Limb (tissue), 2 donors: ENCODE measurements at regions not wholly inside any gene's neighbourhood (a gene's known extent, or its start where the extent isn't known, plus 50 kb on each side); places are given as distances from the start of the nearest gene placed in this dataset.
"Not testable (repeated sequence)": the region's sequence is repeated elsewhere in the genome, so short reads cannot be mapped to it uniquely, and the experiment has no call there.

ENCODE experiments used
- DNase-seq, 2 donors: peaks; one replicate each; pipeline ENCODE4 v3.0.0-alpha.2; 2016; ENCODE audit errors: extremely low spot score in 2 of 2

DNA sequence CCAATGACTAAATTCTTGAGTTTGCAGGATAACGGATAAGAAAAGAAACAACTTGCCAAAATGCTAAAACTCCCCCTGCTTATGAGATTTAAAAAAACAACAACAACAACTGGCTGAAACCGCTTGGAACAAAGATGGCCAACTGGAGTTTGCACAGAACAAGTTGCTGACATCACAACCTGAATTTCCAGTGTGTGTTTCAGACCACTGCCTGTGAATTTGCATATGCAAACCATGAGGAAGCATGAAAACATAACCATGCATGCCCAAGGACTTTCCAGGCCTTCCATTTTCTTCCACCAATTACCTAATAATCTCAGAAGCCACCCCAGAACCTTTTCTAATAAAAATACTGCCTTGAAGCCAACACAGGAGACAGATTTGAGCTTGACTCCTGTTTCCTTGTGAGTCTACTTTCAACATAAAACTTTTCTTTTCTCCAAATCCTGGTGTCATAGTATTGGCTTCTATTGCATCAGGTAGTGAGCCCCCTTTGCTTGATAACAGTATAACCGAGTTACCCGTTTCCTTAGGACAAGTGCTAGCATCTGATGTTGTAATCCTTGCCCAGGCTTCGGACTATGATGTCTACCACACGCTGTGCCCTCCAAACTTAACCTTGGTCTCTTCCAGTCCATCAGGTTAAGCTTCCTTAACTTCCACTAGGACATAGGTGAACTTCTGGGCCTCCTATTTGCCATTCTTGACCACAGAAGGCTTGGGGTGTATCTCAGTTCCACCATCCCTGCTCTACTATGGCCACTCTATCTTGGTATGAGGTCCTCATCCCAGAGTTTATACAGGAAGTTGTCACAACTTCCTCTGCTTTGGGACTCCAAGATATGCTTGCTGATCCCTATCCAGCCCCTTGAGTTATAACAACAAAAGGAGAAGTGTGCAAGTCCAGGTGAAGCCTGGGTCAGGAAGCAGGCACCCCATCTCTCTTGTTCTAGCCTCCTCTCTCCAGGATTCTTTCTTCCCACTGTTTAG lies 385.5 kb upstream of the INTU start:
- DNase-seq = no peak

DNA sequence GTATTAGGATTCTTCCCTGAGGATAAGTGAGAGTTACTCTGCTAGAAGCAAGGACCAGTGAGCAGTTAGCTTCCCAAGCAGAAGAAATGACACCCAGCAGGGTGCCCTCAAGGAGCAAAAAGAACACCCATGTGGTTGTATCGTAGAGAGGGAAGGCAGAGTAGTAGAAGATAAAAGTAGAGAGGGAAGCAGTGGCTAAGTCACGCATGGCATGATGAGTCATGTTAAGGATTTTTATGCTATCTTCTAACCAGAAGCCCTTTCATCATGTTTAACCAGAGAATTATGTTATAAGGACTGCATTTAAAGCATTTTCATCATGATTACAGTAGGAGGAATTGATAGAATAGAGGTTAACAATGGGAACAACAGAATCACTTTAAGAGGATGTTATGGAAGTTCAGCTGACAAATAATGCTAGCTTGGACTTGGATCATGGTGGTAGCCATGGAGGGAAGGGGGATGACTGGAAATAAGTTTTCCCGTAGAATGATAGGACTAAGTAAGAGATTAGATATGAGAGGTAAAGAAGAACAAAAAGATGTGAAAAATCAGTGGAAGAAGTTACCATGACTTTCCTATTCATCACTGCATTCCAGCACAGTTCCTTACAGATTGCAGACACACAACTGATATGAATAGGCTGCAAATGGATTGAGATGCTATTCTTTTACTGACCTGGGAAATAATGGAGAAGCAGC lies 383.5 kb upstream of the INTU start:
- no peak for DNase-seq

DNA sequence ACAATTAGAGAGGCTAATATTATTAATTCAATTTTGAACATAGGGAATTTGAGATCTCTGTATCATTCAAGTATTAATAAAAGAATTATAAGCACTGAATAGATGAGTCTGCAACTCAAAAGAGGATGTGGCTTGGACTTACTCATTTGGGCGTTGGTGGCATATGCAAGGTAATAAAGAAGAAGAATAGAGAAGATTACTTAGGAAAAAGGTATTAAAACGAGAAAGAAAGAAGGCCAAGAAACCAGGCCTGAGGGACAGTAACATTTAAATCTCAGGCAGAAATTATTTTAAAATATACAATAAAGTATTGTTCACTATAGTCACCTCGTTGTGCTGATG lies 383.0 kb upstream of the INTU start:
- no peak for DNase-seq

DNA sequence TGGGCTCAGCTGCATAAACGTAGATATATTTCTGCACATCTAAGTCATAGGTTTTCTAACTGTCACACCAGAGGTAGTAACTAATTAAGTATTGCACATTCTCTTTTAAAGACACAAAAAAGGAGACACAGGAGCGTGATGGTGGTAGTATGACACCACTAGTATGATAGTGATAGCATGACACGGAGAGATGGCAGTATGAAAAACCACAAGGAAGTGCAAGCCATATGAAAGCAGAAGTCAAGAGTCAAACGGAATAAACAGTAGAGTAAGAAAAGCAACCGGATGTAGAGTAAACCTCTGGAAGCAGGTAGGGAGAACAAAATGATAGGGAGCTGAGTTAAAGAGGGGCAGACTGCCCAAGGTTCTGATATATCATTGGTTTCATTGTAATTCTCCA lies 382.2 kb upstream of the INTU start:
- DNase-seq = no peak

DNA sequence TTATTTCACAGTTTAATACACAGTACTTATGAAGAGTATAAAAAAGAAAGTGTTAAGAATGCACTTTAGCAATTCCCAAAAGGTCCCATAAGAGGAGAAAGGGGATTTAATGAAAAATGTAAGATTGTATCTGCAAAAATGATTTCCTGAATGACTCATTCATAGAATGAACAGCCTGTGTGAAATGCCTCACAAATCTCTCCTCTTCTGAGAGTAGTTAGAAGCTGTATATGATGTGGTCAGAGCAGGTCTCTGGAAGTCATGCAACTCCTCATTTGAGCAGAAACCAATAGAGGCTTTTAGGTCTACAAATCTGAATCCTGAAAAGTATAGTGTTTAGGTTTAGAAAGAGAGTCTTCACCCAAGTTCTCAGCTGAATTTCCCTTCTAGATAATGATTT lies 381.3 kb upstream of the INTU start:
- no peak for DNase-seq

DNA sequence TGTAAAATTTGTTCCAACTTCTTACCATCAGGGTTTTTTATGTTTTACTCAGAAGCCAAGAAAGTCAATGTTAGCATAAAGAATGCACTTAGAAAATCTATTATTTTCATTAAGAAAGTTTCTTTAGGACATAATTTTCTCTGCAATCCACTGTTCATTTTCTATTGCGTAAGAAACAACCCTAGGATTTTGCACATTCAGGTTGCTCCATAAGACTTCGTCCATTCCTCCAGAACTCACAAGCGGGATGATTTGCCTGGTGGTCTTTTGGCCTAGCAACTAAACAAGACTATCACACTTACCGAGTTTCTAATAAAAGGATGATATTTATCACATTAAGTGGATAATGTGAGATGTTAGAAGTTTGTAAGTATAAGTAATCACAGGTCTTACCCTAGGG lies 376.3 kb upstream of the INTU start:
- DNase-seq = no peak

DNA sequence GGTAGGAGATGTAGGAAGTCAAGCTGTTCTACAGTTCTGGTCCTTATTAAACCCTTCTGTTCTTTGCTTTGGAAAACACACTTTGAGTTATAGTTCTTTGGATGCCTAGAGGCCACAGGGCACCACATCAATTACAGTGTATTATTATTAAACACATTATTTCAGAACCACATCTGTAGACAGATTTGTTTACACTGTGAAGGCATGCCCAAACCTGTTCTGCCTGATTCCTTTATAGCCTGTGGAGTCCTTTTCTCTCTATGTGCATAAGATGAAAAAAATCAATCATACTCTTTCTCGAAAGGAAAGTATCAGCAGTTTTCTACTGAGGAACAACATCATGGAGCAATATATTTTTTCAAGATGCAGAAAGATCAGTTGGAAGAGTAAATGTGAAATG lies 371.3 kb upstream of the INTU start:
- peak in 1 of 2 donors; percentile 16 for DNase-seq

DNA sequence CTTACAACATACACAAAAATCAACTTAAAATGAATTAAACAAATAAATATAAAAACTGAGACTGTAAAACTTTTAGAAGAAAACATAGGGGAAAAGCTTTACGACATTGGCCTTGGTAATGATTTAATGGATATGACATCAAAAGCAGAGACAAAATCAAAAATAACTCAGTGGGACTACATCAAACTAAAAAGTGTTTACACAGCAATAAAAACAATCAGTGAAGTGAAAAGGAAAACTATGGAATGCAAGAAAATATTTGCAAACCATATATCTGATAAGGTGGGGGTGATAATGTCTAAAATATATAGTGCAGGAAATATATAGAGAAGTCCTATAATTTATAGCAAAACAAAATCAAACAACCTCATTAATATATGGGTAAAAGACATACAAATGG lies 364.4 kb upstream of the INTU start:
- no peak for DNase-seq

DNA sequence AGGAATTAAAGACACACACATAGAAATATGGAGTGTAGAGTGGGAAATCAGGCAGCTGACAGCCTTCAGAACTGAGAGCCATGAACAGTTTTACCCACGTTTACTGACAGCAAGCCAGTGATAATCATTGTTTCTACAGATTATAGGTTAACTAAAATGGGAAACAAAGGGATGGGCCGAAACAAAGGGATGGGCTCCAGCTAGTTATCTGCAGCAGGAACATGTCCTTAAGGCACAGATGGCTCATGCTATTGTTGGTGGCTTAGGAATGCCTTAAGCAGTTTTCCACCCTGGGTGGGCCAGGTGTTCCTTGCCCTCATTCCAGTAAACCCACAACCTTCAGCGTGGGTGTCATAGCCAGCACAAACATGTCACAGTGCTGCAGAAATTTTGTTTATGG lies 355.7 kb upstream of the INTU start:
- DNase-seq = not testable (repeated sequence)

DNA sequence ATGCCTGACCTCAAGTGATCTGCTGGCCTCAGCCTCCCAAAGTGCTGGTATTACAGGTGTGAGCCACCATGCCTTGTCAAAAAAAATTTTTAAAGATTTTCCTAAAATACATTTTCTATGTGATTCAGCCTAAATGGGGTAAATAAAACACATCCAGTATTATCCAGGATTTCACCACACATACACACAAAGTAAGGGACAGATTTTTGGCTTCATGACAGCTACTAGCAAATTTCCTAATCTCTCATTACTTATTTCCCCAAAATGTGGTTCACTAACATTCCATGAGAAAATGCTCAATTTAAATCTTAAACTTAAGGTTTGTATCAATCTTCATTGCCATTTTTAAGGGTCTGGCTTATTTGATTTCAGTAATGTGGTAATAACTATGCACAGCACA lies 348.5 kb upstream of the INTU start:
- DNase-seq = no peak

DNA sequence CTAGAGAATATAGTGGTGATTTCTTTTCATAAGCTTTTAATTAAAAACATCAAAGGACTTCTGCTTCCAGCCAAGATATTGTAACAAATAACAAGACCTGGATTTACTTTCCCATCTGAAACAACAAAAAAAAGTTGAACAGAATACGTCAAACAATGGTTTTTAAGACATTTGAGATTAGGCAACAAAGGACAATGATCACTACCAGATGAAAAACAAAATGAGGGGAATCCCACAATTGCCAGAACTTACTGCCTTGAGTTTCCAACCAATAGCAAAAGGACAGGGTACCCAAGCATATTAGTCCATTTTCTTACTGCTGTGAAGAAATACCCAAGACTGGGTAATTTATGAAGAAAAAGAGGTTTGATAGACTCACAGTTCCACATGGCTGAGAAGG lies 341.4 kb upstream of the INTU start:
- DNase-seq = no peak

DNA sequence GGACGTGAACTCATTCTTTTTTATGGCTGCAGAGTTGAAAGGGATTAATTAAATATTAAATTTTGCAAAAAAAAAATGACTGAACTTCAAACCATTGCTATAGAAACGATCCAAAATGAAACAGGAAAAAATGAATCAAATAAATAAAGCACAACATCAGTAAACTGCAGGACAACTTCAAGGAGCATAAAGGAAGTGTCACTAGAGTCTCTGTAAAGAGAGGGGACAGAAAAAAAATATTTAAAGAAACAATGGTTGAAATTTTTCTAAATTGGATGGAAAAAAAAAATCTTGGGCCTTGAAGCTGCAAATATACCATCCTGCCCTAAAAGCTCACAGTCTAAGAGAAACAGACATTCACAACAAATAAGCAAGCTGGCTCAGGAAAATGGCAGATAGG lies 339.3 kb upstream of the INTU start:
- DNase-seq = no peak

DNA sequence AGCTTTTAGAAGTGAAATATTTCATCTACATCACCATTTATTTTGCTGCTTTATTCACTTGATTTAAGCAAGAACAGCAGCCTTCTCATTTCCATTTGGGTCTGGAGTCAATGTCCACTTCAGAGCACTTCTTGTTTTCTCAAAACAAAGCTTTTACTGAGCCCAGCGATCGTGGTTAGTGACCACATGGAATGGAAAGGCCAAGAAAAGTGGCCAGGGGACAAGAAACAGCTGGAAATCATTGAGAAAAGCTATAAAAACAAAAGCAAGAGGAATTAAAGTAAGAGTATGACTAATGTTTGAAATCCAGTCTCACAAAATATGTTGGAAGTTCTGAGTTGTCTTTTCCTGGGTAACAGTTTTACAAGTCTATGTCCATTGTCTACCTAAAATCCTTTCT lies 328.4 kb upstream of the INTU start:
- no peak for DNase-seq

DNA sequence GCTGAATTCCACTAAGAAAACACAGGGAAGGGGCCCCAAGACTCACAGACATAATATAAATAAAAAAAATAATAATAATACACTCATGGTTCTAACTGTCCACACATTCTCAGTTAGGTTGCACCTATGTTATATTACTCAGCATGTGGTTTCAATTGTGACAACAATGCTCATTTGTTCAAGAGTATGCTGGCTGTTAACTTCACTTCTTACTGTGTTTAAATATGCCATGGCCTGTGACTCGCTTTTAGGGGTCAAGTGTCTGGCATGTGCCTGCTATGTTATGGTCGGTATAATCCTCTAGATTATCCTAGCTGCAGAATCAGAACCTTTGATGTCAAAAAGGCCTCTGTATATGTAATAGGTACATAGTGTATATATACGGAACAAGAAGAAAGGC lies 324.8 kb upstream of the INTU start:
- DNase-seq = no peak

DNA sequence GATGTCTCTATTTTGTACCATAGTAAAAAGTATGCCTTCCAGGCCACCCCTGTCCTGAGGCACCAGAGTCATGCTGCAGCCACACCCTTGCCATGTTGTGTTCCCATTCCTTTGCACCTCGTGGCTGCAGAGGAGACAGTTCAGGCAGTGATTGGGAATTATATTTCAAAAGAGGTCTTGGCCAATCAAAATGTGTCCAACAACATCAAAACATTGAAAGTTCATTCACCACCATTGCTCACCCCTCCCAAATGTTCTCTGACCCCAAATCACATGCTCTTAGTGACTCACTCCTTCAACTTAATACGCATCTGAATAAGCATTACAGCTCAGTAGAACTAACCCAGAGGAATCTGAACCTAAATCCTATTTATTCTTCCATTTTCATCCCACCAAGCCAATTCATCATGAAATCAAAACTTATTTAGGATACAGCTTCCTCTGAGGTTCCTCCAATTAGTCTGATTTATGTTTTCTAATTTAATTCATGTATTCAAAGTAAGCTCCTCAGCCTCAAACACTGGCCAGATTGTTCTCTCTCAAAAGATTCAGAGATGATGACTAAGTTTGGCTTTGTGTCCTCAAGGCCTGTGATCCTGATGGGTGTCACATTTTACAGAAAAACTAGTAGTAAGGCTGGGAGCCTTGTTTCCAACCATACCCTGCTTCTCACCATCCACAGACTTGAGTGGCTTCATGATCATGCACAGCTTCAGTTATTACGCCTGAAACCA lies 323.2 kb upstream of the INTU start:
- DNase-seq = no peak

DNA sequence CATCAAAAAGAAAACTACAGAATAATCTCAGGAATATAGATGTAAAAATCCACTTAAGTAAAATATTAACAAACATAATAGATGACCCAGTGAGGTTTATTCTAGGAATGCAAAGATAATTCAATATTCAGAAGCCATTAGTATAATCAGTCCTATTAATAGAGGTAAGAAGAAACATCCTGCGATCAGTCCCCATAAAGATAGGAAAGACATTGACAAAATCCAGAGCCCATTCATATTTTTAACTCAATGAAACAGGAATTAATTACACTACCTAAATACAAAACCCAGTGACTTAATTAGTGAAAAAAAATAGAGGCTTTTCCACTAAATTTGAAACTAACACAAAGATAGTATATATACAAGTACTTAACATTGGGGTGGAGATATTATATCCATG lies 321.4 kb upstream of the INTU start:
- no peak for DNase-seq

DNA sequence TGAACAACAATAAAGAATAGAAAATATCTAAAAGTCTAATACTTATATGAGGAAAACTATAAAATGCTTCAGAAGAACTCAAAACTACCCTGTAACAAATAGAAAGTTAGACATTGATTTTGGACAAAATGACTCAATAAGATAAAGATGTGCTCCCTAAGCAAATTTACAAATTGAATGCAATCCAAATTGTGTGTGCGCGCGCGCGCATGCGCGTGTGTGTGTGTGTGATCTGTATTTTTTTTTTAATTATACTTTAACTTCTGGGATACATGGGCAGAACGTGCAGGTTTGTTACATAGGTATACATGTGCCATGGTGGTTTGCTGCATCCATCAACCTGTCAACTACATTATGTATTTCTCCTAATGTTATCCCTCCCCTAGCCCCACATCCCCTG lies 320.8 kb upstream of the INTU start:
- no peak for DNase-seq

DNA sequence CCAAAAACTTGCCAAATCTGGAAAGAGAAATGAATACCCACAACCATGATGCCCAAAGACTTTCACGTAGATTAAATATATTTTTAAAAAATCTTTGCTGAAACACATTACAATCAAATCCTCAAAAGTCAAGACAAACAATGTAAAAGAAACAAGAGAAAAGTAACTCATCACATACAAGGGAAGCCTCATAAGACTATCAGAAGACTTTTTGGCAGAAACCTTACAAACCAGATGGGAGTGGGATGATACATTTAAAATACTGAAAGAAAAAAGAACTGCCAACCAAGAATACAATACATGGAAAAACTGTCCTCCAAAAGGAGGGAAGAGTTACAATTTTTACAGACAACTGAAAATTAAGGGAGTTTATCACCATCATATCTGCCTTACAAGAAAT lies 319.0 kb upstream of the INTU start:
- DNase-seq = no peak

DNA sequence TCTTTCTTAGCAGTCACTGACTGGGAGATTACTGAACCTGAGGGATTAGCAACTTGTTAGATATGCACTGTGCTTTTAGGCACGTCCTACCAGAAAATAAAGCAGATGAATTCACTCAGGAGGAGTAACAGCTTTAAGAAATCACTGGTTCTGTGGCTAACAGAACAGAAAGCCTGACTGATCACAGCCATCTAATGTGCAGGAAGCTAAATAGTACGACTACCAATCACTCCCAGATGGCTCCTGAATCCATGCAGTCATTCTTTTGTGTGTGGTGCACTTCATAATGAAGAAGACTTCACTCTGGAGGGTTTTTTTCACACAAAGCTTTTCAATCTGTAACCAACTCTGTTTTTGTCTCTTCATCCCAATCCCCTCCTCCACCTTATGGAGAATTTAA lies 305.3 kb upstream of the INTU start:
- no peak for DNase-seq

DNA sequence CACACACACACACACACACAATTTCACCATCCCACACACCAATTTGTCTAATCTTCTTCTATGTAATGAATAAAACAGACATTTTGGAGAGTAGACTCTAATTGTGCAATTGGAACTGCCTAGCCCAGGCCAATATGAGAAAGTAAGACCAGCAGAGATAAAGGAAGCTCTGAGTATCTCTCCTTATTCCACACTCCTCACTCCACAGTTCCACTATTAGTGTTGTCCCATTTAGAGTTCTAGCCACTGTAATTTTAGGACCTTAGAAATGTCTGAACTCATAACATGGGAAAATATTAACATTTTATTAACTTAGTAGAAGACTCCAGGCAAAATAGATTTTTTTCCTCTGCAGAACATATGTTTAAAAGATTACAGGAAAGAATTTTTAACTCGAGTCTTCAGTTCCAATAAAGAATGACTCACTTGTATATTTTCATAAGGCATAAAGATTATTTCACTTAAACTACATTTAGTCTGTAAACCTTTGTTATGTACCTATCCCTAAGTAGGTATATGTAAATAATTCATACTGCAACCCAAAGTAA lies 297.6 kb upstream of the INTU start:
- peak in 1 of 2 donors; percentile 53 for DNase-seq

DNA sequence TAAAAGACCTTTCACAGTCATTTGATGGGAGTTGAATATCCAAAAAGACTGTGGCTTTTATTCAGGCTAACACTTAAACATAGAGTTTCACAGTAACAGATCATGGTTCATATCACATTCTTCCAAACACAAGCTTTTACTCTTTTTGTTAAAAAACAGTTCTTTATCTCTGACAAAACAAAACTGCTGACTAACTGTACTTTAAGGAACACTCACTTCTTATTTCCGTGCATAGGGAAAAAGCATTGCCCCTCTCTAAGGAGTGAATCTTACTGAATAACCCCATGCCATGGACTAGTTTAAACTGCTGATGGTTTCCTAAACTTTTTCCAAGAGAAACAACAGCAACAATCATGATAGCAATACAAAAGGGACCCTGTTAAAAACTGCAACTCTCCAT lies 297.0 kb upstream of the INTU start:
- no peak for DNase-seq

DNA sequence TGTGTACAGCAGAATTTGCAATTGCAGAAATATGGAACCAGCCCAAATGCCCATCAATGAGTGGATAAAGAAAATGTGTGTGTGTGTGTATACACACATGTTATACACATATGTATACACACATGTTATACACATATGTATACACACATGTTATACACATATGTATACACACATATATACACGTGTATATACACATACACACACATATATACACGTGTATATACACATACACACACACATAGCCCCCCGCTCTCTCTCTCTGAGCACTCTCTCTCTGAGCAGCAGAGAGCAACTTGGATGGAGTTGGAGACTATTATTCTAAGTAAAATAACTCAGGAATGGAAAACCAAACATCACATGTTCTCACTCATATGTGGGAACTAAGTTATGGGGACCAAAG lies 289.6 kb upstream of the INTU start:
- not testable (repeated sequence) for DNase-seq
